ENCODE measurements at regions not wholly inside any gene's neighbourhood (a gene's known extent, or its start where the extent isn't known, plus 50 kb on each side); places are given as distances from the start of the nearest gene placed in this dataset.
"Not testable (repeated sequence)": the region's sequence is repeated elsewhere in the genome, so short reads cannot be mapped to it uniquely, and the experiment has no call there.

GRCh38 chr19:30256496-30256850 lies 115.7 kb upstream of the ZNF536 start:
- H3K36me3 ChIP-seq, result no peaks in the 10 kb centered on the region
- no peaks in the 10 kb centered on the region for H3K4me1 ChIP-seq
- no peak overlapping the region for H3K27ac ChIP-seq
- 74 to 76% methylated on average over 7 of the region's 7 CpGs for WGBS, 2 donors
- no peak for DNase-seq
- intact Hi-C loops (cut with DNase I), result no loop called here
- H3K9me3 ChIP-seq, result no peaks in the 10 kb centered on the region
- no peak for TF ChIP-seq POLR2A (IDR thresholded peaks at IDR 0.05)
- TF ChIP-seq, protein P1, sequence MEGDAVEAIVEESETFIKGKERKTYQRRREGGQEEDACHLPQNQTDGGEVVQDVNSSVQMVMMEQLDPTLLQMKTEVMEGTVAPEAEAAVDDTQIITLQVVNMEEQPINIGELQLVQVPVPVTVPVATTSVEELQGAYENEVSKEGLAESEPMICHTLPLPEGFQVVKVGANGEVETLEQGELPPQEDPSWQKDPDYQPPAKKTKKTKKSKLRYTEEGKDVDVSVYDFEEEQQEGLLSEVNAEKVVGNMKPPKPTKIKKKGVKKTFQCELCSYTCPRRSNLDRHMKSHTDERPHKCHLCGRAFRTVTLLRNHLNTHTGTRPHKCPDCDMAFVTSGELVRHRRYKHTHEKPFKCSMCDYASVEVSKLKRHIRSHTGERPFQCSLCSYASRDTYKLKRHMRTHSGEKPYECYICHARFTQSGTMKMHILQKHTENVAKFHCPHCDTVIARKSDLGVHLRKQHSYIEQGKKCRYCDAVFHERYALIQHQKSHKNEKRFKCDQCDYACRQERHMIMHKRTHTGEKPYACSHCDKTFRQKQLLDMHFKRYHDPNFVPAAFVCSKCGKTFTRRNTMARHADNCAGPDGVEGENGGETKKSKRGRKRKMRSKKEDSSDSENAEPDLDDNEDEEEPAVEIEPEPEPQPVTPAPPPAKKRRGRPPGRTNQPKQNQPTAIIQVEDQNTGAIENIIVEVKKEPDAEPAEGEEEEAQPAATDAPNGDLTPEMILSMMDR (IDR thresholded peaks at IDR 0.05), result no peak
- no peaks in the 10 kb centered on the region for H3K27me3 ChIP-seq
- H3K4me3 ChIP-seq (replicated peaks in 1 of 3), result no peak overlapping the region

DNA sequence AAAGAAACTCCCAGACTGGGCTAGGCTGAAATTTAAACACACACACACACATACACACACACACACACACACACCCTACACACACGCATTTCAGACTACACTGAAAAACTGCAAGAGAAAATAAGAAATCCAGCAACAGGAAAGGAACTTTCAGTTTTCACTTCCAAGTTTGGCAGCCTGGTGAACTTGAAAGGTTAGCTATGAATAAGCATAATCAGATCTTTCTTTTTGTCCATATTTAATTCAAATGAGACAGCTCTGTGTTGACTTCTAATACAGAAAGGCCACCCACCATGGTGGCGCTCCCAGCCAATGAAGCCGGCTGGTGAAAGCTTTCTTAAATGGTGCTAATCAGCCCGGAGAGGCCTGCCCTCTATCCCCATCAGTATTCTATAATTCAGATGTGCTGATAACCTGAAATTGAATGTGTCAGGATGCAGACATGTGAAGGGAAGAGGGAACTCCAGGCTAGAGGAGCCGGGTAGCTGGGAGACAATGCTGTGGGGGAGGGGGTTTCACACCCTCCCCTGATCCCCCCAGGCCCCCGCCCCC lies 108.3 kb upstream of the ZNF536 start:
- no peaks in the 10 kb centered on the region for H3K9me3 ChIP-seq
- 55 to 65% methylated on average over 6 of the region's 6 CpGs for WGBS, 2 donors
- TF ChIP-seq, protein P1 (IDR thresholded peaks at IDR 0.05), result no peak
- TF ChIP-seq POLR2A (IDR thresholded peaks at IDR 0.05), result no peak
- no peak overlapping the region for H3K27ac ChIP-seq
- H3K27me3 ChIP-seq, result no peaks in the 10 kb centered on the region
- H3K4me1 ChIP-seq, result peaks cover 10 to 11% of the 10 kb centered on the region in 2 donors
- no peak overlapping the region for H3K4me3 ChIP-seq (replicated peaks in 1 of 3)
- intact Hi-C loops (cut with DNase I), result no loop called here
- DNase-seq, result no peak
- no peaks in the 10 kb centered on the region for H3K36me3 ChIP-seq

GRCh38 chr19:30265918-30266317 lies 106.3 kb upstream of the ZNF536 start:
- intact Hi-C loops (cut with DNase I); H3K36me3 ChIP-seq; H3K27me3 ChIP-seq; DNase-seq; H3K4me3 ChIP-seq (replicated peaks in 1 of 3); H3K9me3 ChIP-seq; H3K27ac ChIP-seq: not testable (repeated sequence)
- peaks cover 23% of the 10 kb centered on the region in 2 donors for H3K4me1 ChIP-seq
- 88 to 91% methylated on average over 2 of the region's 2 CpGs for WGBS, 2 donors

- H3K27me3 ChIP-seq, result no peaks in the 10 kb centered on the region
- H3K27ac ChIP-seq, result no peak overlapping the region
- H3K4me1 ChIP-seq, result peaks cover 23 to 27% of the 10 kb centered on the region in 2 donors
- intact Hi-C loops (cut with DNase I), result no loop called here
- no peak overlapping the region for H3K4me3 ChIP-seq (replicated peaks in 1 of 3)
- TF ChIP-seq POLR2A (IDR thresholded peaks at IDR 0.05), result no peak
- TF ChIP-seq, protein P1 (IDR thresholded peaks at IDR 0.05), result no peak
- no peak for DNase-seq
- H3K36me3 ChIP-seq, result no peaks in the 10 kb centered on the region
- no peaks in the 10 kb centered on the region for H3K9me3 ChIP-seq
- 88 to 90% methylated on average over 6 of the region's 6 CpGs for whole genome bisulfite sequencing, 2 donors
Measured at GRCh38 chr19:30266687-30267086, 105.5 kb upstream of the ZNF536 start.

GRCh38 chr19:30267332-30267731 lies 104.9 kb upstream of the ZNF536 start:
- H3K27me3 ChIP-seq, result no peaks in the 10 kb centered on the region
- peak overlapping the region; percentile 55 to 77 (median 70) for H3K27ac ChIP-seq
- TF ChIP-seq, protein P1 (IDR thresholded peaks at IDR 0.05), result no peak
- TF ChIP-seq POLR2A (IDR thresholded peaks at IDR 0.05), result no peak
- peaks cover 23 to 31% of the 10 kb centered on the region in 2 donors for H3K4me1 ChIP-seq
- DNase-seq, result peak; percentile 49 to 64
- intact Hi-C loops (cut with DNase I), result no loop called here
- H3K4me3 ChIP-seq (replicated peaks in 1 of 3), result no peak overlapping the region
- no peaks in the 10 kb centered on the region for H3K9me3 ChIP-seq
- H3K36me3 ChIP-seq, result no peaks in the 10 kb centered on the region
- 30 to 41% methylated on average over 3 of the region's 3 CpGs for WGBS, 2 donors

- TF ChIP-seq, protein P1 (IDR thresholded peaks at IDR 0.05), result no peak
- no peak for TF ChIP-seq POLR2A (IDR thresholded peaks at IDR 0.05)
- Histone ChIP-seq H3K4me1 (peaks cover 23 to 31% of the 10 kb centered on the region in 2 donors), H3K27me3 (no peaks in the 10 kb centered on the region), H3K9me3 (no peaks in the 10 kb centered on the region), H3K4me3 (replicated peaks in 1 of 3) (no peak overlapping the region), H3K27ac (peak overlapping the region; percentile 67 to 77 (median 70)), H3K36me3 (no peaks in the 10 kb centered on the region)
- intact Hi-C loops (cut with DNase I), result no loop called here
- 24 to 42% methylated on average over 9 of the region's 9 CpGs for WGBS, 2 donors
- DNase-seq, result peak; percentile 55 to 61
Measured at GRCh38 chr19:30268601-30269000, 103.6 kb upstream of the ZNF536 start.

Measured in thyroid gland (tissue), 4 donors.